ENCODE measurements at regions not wholly inside any gene's neighbourhood (a gene's known extent, or its start where the extent isn't known, plus 50 kb on each side); places are given as distances from the start of the nearest gene placed in this dataset.
A peak's percentile ranks its signal among the peaks of the same experiment; 100 is the strongest.

DNA sequence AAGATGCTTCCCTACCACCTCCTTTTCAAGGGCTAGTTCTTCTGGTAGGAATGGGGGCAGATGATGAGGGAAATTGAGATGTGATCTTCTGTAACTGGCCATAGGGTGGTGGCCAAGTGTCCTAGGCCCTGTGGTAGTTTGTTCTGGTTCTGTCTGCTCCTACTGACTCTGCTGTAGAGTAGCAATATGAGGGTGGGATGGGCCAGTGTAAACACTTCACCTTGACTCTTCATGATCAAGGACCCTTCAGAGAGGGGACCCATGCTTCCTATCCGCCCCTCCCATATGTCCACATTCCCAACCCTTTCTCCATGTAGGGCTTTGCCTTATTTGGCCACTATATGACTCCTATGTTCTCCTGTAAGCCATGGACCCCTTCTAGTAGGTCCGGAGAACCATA, 230.3 kb upstream of the SESN3 start:
- H3K36me3 ChIP-seq (ENCODE audit: control insufficient read depth, insufficient read depth, low read length) = no peaks in the 10 kb centered on the region
- H3K9ac ChIP-seq (ENCODE audit: insufficient read depth, low read length) = no peak overlapping the region
- DNase-seq (ENCODE audit: low read depth in 2 of 2) = no peak
- H2AFZ ChIP-seq (ENCODE audit: low read length) = no peak overlapping the region
- H3K9me3 ChIP-seq (ENCODE audit: control insufficient read depth, insufficient read depth, low read depth, low read length) = no peaks in the 10 kb centered on the region
- no peaks in the 10 kb centered on the region for H4K20me1 ChIP-seq (ENCODE audit: control insufficient read depth, extremely low read depth, insufficient read depth, low read length)
- no peaks in the 10 kb centered on the region for H3K4me1 ChIP-seq (ENCODE audit: control insufficient read depth, extremely low read depth, insufficient read depth, low read length)
- H3K27ac ChIP-seq (ENCODE audit: insufficient read depth, low read length) = no peak overlapping the region
- TF ChIP-seq, protein P1, sequence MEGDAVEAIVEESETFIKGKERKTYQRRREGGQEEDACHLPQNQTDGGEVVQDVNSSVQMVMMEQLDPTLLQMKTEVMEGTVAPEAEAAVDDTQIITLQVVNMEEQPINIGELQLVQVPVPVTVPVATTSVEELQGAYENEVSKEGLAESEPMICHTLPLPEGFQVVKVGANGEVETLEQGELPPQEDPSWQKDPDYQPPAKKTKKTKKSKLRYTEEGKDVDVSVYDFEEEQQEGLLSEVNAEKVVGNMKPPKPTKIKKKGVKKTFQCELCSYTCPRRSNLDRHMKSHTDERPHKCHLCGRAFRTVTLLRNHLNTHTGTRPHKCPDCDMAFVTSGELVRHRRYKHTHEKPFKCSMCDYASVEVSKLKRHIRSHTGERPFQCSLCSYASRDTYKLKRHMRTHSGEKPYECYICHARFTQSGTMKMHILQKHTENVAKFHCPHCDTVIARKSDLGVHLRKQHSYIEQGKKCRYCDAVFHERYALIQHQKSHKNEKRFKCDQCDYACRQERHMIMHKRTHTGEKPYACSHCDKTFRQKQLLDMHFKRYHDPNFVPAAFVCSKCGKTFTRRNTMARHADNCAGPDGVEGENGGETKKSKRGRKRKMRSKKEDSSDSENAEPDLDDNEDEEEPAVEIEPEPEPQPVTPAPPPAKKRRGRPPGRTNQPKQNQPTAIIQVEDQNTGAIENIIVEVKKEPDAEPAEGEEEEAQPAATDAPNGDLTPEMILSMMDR (conservative IDR thresholded peaks at IDR 0.05 in 1 of 2, IDR thresholded peaks at IDR 0.05 in 1 of 2; ENCODE audit: low read depth in 1 of 2, low read length in 2 of 2) = no peak
- TF ChIP-seq EZH2 (IDR thresholded peaks at IDR 0.05; ENCODE audit: low read length, missing control alignments) = no peak
- no peaks in the 10 kb centered on the region for H3K27me3 ChIP-seq (ENCODE audit: control insufficient read depth, insufficient read depth, low read length)
- no peak overlapping the region for H3K4me3 ChIP-seq (replicated peaks in 1 of 4; ENCODE audit: control extremely low read depth in 1 of 4, insufficient read depth in 1 of 4, low read depth in 3 of 4, low read length in 4 of 4)
- H3K79me2 ChIP-seq (ENCODE audit: control insufficient read depth, insufficient read depth, low read length) = no peaks in the 10 kb centered on the region
- H3K4me2 ChIP-seq (ENCODE audit: extremely low read depth, insufficient read depth, low read length) = no peak overlapping the region

DNA sequence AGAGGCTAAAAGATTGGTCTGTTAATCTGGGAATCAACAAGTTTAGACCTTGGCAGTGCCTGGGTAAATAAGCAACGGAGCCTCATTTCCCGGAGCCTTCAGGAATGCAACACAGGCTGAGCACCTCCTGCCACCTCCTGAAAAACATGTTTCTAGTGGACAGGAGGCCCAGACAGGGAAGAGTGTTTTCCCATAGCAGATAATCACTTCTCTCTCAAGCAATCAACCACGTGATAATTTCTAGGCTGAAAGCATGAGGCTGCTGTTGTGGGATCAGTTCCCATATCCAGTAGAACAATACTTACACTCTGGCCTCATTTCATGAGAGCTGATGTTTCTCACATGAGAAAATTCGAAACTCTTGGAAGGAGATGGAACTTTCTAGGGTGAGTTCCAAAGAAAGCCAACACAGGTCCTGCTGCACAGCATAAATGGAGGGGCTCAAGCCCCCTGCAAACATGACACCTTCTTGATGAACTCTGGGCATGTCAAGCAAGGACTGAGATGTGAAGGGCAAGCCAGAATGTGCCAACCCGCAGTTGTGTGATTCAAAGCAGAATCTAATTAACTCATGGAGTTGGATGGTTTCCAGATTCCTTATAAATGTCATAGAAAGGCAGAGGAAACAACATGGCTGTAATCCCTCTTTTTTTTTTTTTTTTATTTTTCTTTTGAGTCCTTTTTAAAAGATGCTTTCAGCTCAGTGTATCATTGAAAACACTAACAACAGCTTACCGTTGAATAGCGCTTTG, 228.5 kb upstream of the SESN3 start:
- H3K79me2 ChIP-seq (ENCODE audit: control insufficient read depth, insufficient read depth, low read length) = no peaks in the 10 kb centered on the region
- DNase-seq (ENCODE audit: low read depth in 2 of 2) = peak; percentile 33 to 38
- no peaks in the 10 kb centered on the region for H3K9me3 ChIP-seq (ENCODE audit: control insufficient read depth, insufficient read depth, low read depth, low read length)
- no peak overlapping the region for H3K9ac ChIP-seq (ENCODE audit: insufficient read depth, low read length)
- no peaks in the 10 kb centered on the region for H3K4me1 ChIP-seq (ENCODE audit: control insufficient read depth, extremely low read depth, insufficient read depth, low read length)
- no peak overlapping the region for H3K4me3 ChIP-seq (replicated peaks in 1 of 4; ENCODE audit: control extremely low read depth in 1 of 4, insufficient read depth in 1 of 4, low read depth in 3 of 4, low read length in 4 of 4)
- H3K27ac ChIP-seq (ENCODE audit: insufficient read depth, low read length) = no peak overlapping the region
- no peaks in the 10 kb centered on the region for H3K27me3 ChIP-seq (ENCODE audit: control insufficient read depth, insufficient read depth, low read length)
- no peak for TF ChIP-seq EZH2 (IDR thresholded peaks at IDR 0.05; ENCODE audit: low read length, missing control alignments)
- H2AFZ ChIP-seq (ENCODE audit: low read length) = no peak overlapping the region
- no peaks in the 10 kb centered on the region for H4K20me1 ChIP-seq (ENCODE audit: control insufficient read depth, extremely low read depth, insufficient read depth, low read length)
- H3K36me3 ChIP-seq (ENCODE audit: control insufficient read depth, insufficient read depth, low read length) = no peaks in the 10 kb centered on the region
- no peak overlapping the region for H3K4me2 ChIP-seq (ENCODE audit: extremely low read depth, insufficient read depth, low read length)

DNA sequence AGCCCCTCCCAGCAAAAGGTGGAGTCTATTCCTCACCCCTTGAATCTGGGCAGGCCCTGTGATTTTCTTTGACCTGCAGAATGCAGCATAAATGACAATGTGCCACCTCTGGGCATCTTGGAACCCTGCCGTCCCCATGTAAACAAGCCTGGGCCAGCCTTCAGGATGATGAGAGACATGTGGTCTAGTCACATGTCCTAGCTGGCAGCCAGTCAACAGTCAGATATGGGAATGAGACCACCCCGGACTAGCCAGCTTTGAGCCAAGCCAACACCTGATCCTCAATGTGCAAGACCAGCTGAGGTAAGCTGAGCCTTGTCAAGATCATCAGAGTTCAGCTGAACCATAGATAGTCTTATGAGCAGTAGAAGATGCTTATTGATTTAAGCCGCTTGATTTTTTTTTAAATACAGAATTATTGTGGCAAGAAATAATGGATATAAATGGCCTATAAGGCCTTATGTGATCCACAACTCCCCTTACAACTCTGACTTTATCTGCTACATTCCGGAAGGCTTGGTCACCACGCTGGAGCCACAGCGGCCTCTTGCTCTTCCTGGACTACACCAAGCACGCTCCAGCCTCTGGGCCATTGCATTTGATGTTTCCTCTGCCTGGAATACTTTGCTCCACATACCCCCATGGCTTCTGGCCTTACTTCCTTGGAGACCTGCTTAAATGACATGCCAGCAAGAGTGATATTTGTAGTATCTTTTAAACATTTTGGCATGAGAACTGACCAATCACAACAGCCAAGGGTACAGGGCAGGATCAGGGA, 225.9 kb upstream of the SESN3 start:
- Histone ChIP-seq H3K9me3 (ENCODE audit: control insufficient read depth, insufficient read depth, low read depth, low read length) (no peaks in the 10 kb centered on the region), H3K9ac (ENCODE audit: insufficient read depth, low read length) (no peak overlapping the region), H3K79me2 (ENCODE audit: control insufficient read depth, insufficient read depth, low read length) (no peaks in the 10 kb centered on the region), H3K36me3 (ENCODE audit: control insufficient read depth, insufficient read depth, low read length) (no peaks in the 10 kb centered on the region), H4K20me1 (ENCODE audit: control insufficient read depth, extremely low read depth, insufficient read depth, low read length) (no peaks in the 10 kb centered on the region), H3K4me1 (ENCODE audit: control insufficient read depth, extremely low read depth, insufficient read depth, low read length) (no peaks in the 10 kb centered on the region), H3K4me3 (replicated peaks in 1 of 4; ENCODE audit: control extremely low read depth in 1 of 4, insufficient read depth in 1 of 4, low read depth in 3 of 4, low read length in 4 of 4) (no peak overlapping the region), H3K27me3 (ENCODE audit: control insufficient read depth, insufficient read depth, low read length) (no peaks in the 10 kb centered on the region), H3K4me2 (ENCODE audit: extremely low read depth, insufficient read depth, low read length) (no peak overlapping the region), H3K27ac (ENCODE audit: insufficient read depth, low read length) (no peak overlapping the region), H2AFZ (ENCODE audit: low read length) (no peak overlapping the region)
- peak in 1 of 2 donors; percentile 74 for DNase-seq (ENCODE audit: low read depth in 2 of 2)
- no peak for TF ChIP-seq EZH2 (IDR thresholded peaks at IDR 0.05; ENCODE audit: low read length, missing control alignments)
- TF ChIP-seq, protein P1 (conservative IDR thresholded peaks at IDR 0.05 in 1 of 2, IDR thresholded peaks at IDR 0.05 in 1 of 2; ENCODE audit: low read depth in 1 of 2, low read length in 2 of 2) = no peak
